Astrocyte (in vitro differentiated cells and primary cell): ENCODE measurements at regions not wholly inside any gene's neighbourhood (a gene's known extent, or its start where the extent isn't known, plus 50 kb on each side); places are given as distances from the start of the nearest gene placed in this dataset.

Experiments
- CTCF ChIP-seq: IDR thresholded peaks from 2 replicates; pipeline ENCODE4 v1.5.1; 2011; ENCODE audit warnings: low read depth, mild to moderate bottlenecking, inconsistent platforms, low read length, moderate library complexity; ENCODE audit not compliant: insufficient read depth
- EZH2 ChIP-seq: IDR thresholded peaks from 2 replicates; pipeline ENCODE4 v1.6.1; 2012; ENCODE audit warnings: mild to moderate bottlenecking, low read length, inconsistent platforms; ENCODE audit not compliant: insufficient read depth

- TF ChIP-seq CTCF (no peak), EZH2 (no peak)
Measured at GRCh38 chr2:75928093-75928492, 217.4 kb upstream of the GCFC2 start.
